ENCODE measurements at regions not wholly inside any gene's neighbourhood (a gene's known extent, or its start where the extent isn't known, plus 50 kb on each side); places are given as distances from the start of the nearest gene placed in this dataset.

- 63 to 69% (median 68%) methylated on average over 9 of the region's 9 CpGs for WGBS, 3 donors
- H3K27ac ChIP-seq (ENCODE audit: low read depth, low read length): no peak overlapping the region
Observed at GRCh38 chr1:244919320-244920282, 55.3 kb upstream of the HNRNPU start.

GRCh38 chr1:244918421-244919319, 54.3 kb upstream of the HNRNPU start:
- H3K27ac ChIP-seq (ENCODE audit: low read depth, low read length): no peak overlapping the region
- WGBS, 3 donors: 3 to 4% (median 4%) methylated on average over 59 to 62 of the region's 62 CpGs

GRCh38 chr1:244917073-244917670, 52.8 kb upstream of the HNRNPU start:
- 86 to 89% (median 88%) methylated on average over 14 of the region's 14 CpGs for WGBS, 3 donors
- H3K27ac ChIP-seq (ENCODE audit: low read depth, low read length): no peak overlapping the region

- 85 to 91% (median 89%) methylated on average over 7 of the region's 7 CpGs for WGBS, 3 donors
- H3K27ac ChIP-seq (ENCODE audit: low read depth, low read length): no peak overlapping the region
Observed at GRCh38 chr1:244915736-244916135, 51.4 kb upstream of the HNRNPU start.

GRCh38 chr1:244914761-244915160, 50.4 kb upstream of the HNRNPU start:
- 94 to 98% (median 94%) methylated on average over 4 of the region's 4 CpGs for WGBS, 3 donors
- H3K27ac ChIP-seq (ENCODE audit: low read depth, low read length): no peak overlapping the region

All from adipose tissue (tissue), 3 donors.